DMS153 (cell line): ENCODE measurements at regions not wholly inside any gene's neighbourhood (a gene's known extent, or its start where the extent isn't known, plus 50 kb on each side); places are given as distances from the start of the nearest gene placed in this dataset.
A peak's percentile ranks its signal among the peaks of the same experiment; 100 is the strongest.
"Not testable (repeated sequence)": the region's sequence is repeated elsewhere in the genome, so short reads cannot be mapped to it uniquely, and the experiment has no call there.

Source experiments
- DNase-seq: peaks from one replicate; lab custom pipeline; 2025; lab: John Stamatoyannopoulos, UW

- peak; percentile 67 for DNase-seq
These were observed 59.1 kb downstream of the ZNF467 start for GRCh38 chr7:149714081-149714909.

- DNase-seq, result no peak
These were observed 59.7 kb downstream of the ZNF467 start for GRCh38 chr7:149713731-149714068.

GRCh38 chr7:149713061-149713730 is 60.2 kb downstream of the ZNF467 start:
- DNase-seq, result no peak

- no peak for DNase-seq
These were observed 65.4 kb downstream of the ZNF467 start for GRCh38 chr7:149708026-149708425.

- DNase-seq, result no peak
These were observed 65.9 kb downstream of the ZNF467 start for GRCh38 chr7:149707448-149707886.

GRCh38 chr7:149706398-149706797 is 67.0 kb downstream of the ZNF467 start:
- no peak for DNase-seq

- no peak for DNase-seq
These were observed 68.9 kb downstream of the ZNF467 start for GRCh38 chr7:149704507-149704906.

- DNase-seq, result no peak
These were observed 70.2 kb downstream of the ZNF467 start for GRCh38 chr7:149703044-149703650.

- no peak for DNase-seq
These were observed 71.7 kb downstream of the ZNF467 start for GRCh38 chr7:149701495-149702240.

- DNase-seq, result not testable (repeated sequence)
These were observed 75.6 kb downstream of the ZNF467 start for GRCh38 chr7:149697767-149698166.

- DNase-seq, result no peak
These were observed 77.1 kb downstream of the ZNF467 start for GRCh38 chr7:149696280-149696679.

- DNase-seq, result no peak
These were observed 80.8 kb downstream of the ZNF467 start for GRCh38 chr7:149692557-149692982.

- no peak for DNase-seq
These were observed 81.3 kb downstream of the ZNF467 start for GRCh38 chr7:149692056-149692455.

GRCh38 chr7:149690688-149691446 is 82.5 kb downstream of the ZNF467 start:
- peak; percentile 10 for DNase-seq

- no peak for DNase-seq
These were observed 84.1 kb downstream of the ZNF467 start for GRCh38 chr7:149689291-149689721.

- no peak for DNase-seq
These were observed 84.6 kb downstream of the ZNF467 start for GRCh38 chr7:149688836-149689235.

- not testable (repeated sequence) for DNase-seq
These were observed 85.6 kb downstream of the ZNF467 start for GRCh38 chr7:149687820-149688219.

- no peak for DNase-seq
These were observed 86.9 kb downstream of the ZNF467 start for GRCh38 chr7:149686449-149686848.

GRCh38 chr7:149686011-149686410 is 87.4 kb downstream of the ZNF467 start:
- no peak for DNase-seq

GRCh38 chr7:149685455-149685854 is 87.9 kb downstream of the ZNF467 start:
- DNase-seq, result no peak

- no peak for DNase-seq
These were observed 89.5 kb downstream of the ZNF467 start for GRCh38 chr7:149683898-149684297.
